Upper lobe of left lung (tissue), 6 donors: ENCODE measurements at regions not wholly inside any gene's neighbourhood (a gene's known extent, or its start where the extent isn't known, plus 50 kb on each side); places are given as distances from the start of the nearest gene placed in this dataset.

Experiments used
- ATAC-seq, 2 donors: fragments of 200-7000 bp; cut with Tn5 transposase; one replicate each; pipeline ENCODE4 v1.9.1; 2022; ENCODE audit warnings: mild to moderate bottlenecking in 2 of 2, moderate library complexity in 2 of 2; ENCODE audit not compliant: low FRiP score in 2 of 2
- DNase-seq, 2 donors: peaks; one replicate each; pipeline ENCODE4 v3.0.0-alpha.2; 2019 to 2020
- H3K27ac ChIP-seq, 4 donors: fragments of 200-600 bp; sonication (generic); one replicate each; pipeline ENCODE4 v1.5.1; 2016 to 2019
- H3K27me3 ChIP-seq, 4 donors: fragments of 200-600 bp; sonication (generic); one replicate each; pipeline ENCODE4 v1.5.1; 2017 to 2019
- H3K36me3 ChIP-seq, 4 donors: fragments of 200-600 bp; sonication (generic); one replicate each; pipeline ENCODE4 v1.5.1; 2016 to 2019
- H3K4me1 ChIP-seq, 4 donors: fragments of 200-600 bp; sonication (generic); one replicate each; pipeline ENCODE4 v1.5.1; 2018 to 2019
- H3K4me3 ChIP-seq, 4 donors: fragments of 200-600 bp; sonication (generic); one replicate each; pipeline ENCODE4 v1.5.1; 2017 to 2019; ENCODE audit warnings: mild to moderate bottlenecking in 2 of 4, moderate library complexity in 1 of 4
- H3K9me3 ChIP-seq, 4 donors: fragments of 200-600 bp; sonication (generic); one replicate each; pipeline ENCODE4 v1.5.1; 2018 to 2019
- CTCF ChIP-seq, 6 experiments: fragments of 450-650 bp in 4 of 6; fragments of 200-600 bp in 2 of 6; sonication (generic) in 2 of 6; IDR thresholded peaks; one replicate each; pipeline ENCODE4 v1.5.1; 2016 to 2019; ENCODE audit warnings: antibody characterized with exemption in 6 of 6
- EP300 ChIP-seq, 4 donors: sonication (generic); formaldehyde crosslinking; IDR thresholded peaks; one replicate each; pipeline ENCODE4 v1.5.1; 2017; ENCODE audit warnings: antibody characterized with exemption in 4 of 4, control low read depth in 2 of 4
- POLR2A ChIP-seq, 4 donors: fragments of 450-650 bp; IDR thresholded peaks; one replicate each; pipeline ENCODE4 v1.5.1; 2016 to 2017; ENCODE audit warnings: antibody characterized with exemption in 4 of 4, mild to moderate bottlenecking in 2 of 4
- POLR2AphosphoS5 ChIP-seq, 2 donors: sonication (generic); formaldehyde crosslinking; IDR thresholded peaks; one replicate each; pipeline ENCODE4 v1.5.1; 2017; ENCODE audit warnings: antibody characterized with exemption in 2 of 2
- WGBS, 2 donors: methylation state at CpG; one replicate each; pipeline ENCODE4 v1.1.5; 2017 to 2018; 5-methylcytosine and 5-hydroxymethylcytosine counted together
- donor health status: DM: no; HTN: no; CAD: no; lungs with moderate emphysema.
- donor health status: DM: no; HTN: yes; CAD: no; lungs with severe emphysema.

GRCh38 chr15:92806763-92807162 is 93.4 kb upstream of the CHD2 start:
- TF ChIP-seq EP300 (IDR thresholded peaks at IDR 0.05): no peak
- ATAC-seq (no peak), DNase-seq (peak in 1 of 2 donors; percentile 28)
- Histone ChIP-seq H3K4me1 (peaks cover 40 to 52% (median 49%) of the 10 kb centered on the region in 4 donors), H3K36me3 (no peaks in the 10 kb centered on the region), H3K9me3 (no peaks in the 10 kb centered on the region), H3K27ac (peak overlapping the region; percentile 95 to 99 (median 98)), H3K4me3 (no peak overlapping the region), H3K27me3 (no peaks in the 10 kb centered on the region)
- whole genome bisulfite sequencing, 2 donors: 83% methylated on average over 10 to 17 of the region's 17 CpGs

GRCh38 chr15:92807971-92808571 is 92.1 kb upstream of the CHD2 start:
- peak in 2 of 4 donors; percentile 26 to 56 for TF ChIP-seq POLR2A (IDR thresholded peaks at IDR 0.05)
- TF ChIP-seq POLR2AphosphoS5 (IDR thresholded peaks at IDR 0.05): no peak
- ATAC-seq (no peak), DNase-seq (peak in 1 of 2 donors; percentile 42)
- H3K4me3 ChIP-seq: peak overlapping the region; percentile 45 to 62 (median 52)
- H3K9me3 ChIP-seq: no peaks in the 10 kb centered on the region
- peaks cover 31 to 43% (median 38%) of the 10 kb centered on the region in 4 donors for H3K4me1 ChIP-seq
- peak overlapping the region; percentile 95 to 99 (median 98) for H3K27ac ChIP-seq
- no peaks in the 10 kb centered on the region for H3K27me3 ChIP-seq
- no peaks in the 10 kb centered on the region for H3K36me3 ChIP-seq
- WGBS, 2 donors: 36 to 38% methylated on average over 10 to 14 of the region's 14 CpGs

DNA sequence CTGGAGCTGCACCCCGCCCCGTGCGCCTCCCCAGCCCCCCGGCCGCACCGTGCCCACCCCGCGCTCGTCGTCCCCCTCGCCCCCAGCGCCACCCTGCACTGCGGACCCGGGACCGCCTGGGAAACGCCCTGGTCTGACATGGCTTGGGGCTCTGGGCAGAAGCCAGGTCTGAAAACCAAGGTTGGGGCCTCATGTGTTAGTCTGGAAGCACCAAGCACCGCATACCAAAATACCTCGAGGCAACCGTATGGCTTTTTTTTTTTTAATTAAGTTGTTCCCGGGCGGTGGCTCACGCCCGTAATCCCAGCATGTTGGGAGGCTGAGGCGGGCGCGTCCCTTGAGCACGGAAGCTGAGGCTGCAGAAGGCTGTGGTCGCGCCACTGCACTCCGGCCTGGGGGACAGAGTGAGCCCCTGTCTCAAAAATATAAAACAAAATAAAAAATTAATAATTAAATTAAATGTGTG is 91.5 kb upstream of the CHD2 start:
- ATAC-seq: peak; percentile 19 to 25
- 1 to 5% methylated on average over 18 to 30 of the region's 30 CpGs for WGBS, 2 donors
- TF ChIP-seq POLR2A (IDR thresholded peaks at IDR 0.05) (no peak), CTCF (IDR thresholded peaks at IDR 0.05) (no peak), POLR2AphosphoS5 (IDR thresholded peaks at IDR 0.05) (no peak), EP300 (IDR thresholded peaks at IDR 0.05) (no peak)

GRCh38 chr15:92809064-92809879 is 90.9 kb upstream of the CHD2 start:
- H3K27ac ChIP-seq: peak overlapping the region; percentile 95 to 99 (median 98)
- no peaks in the 10 kb centered on the region for H3K9me3 ChIP-seq
- peak; percentile 94 to 96 for ATAC-seq
- H3K4me3 ChIP-seq: peak overlapping the region; percentile 45 to 62 (median 52)
- H3K4me1 ChIP-seq: peaks cover 25 to 38% (median 30%) of the 10 kb centered on the region in 4 donors
- TF ChIP-seq EP300 (IDR thresholded peaks at IDR 0.05) (peak in 2 of 4 donors; percentile 62 to 93), POLR2A (IDR thresholded peaks at IDR 0.05) (peak; percentile 69 to 95 (median 77)), CTCF (IDR thresholded peaks at IDR 0.05) (peak; percentile 97 to 100 (median 100)), POLR2AphosphoS5 (IDR thresholded peaks at IDR 0.05) (peak; percentile 94 to 95)
- no peaks in the 10 kb centered on the region for H3K36me3 ChIP-seq
- no peaks in the 10 kb centered on the region for H3K27me3 ChIP-seq
- 1% methylated on average over 28 to 57 of the region's 80 CpGs for WGBS, 2 donors
- peak; percentile 97 to 100 for DNase-seq

More for the DNA sequence above, 91.5 kb upstream of the CHD2 start:
- Histone ChIP-seq H3K27me3 (no peaks in the 10 kb centered on the region), H3K9me3 (no peaks in the 10 kb centered on the region), H3K36me3 (no peaks in the 10 kb centered on the region), H3K27ac (peak overlapping the region; percentile 95 to 99 (median 98)), H3K4me3 (peak overlapping the region; percentile 45 to 62 (median 52)), H3K4me1 (peaks cover 25 to 38% (median 33%) of the 10 kb centered on the region in 4 donors)
- DNase-seq: peak; percentile 57 to 91

GRCh38 chr15:92809880-92810361 is 90.2 kb upstream of the CHD2 start:
- H3K27ac ChIP-seq: peak overlapping the region; percentile 95 to 99 (median 98)
- no peaks in the 10 kb centered on the region for H3K36me3 ChIP-seq
- peaks cover 19 to 31% (median 24%) of the 10 kb centered on the region in 4 donors for H3K4me1 ChIP-seq
- H3K9me3 ChIP-seq: no peaks in the 10 kb centered on the region
- peak overlapping the region; percentile 45 to 62 (median 52) for H3K4me3 ChIP-seq
- TF ChIP-seq POLR2AphosphoS5 (IDR thresholded peaks at IDR 0.05) (no peak), EP300 (IDR thresholded peaks at IDR 0.05) (no peak), CTCF (IDR thresholded peaks at IDR 0.05) (no peak), POLR2A (IDR thresholded peaks at IDR 0.05) (no peak)
- H3K27me3 ChIP-seq: no peaks in the 10 kb centered on the region
- DNase-seq: peak in 1 of 2 donors; percentile 69
- ATAC-seq: peak in 1 of 2 donors; percentile 27
- 2 to 6% methylated on average over 12 of the region's 12 CpGs for WGBS, 2 donors
